ENCODE measurements at regions not wholly inside any gene's neighbourhood (a gene's known extent, or its start where the extent isn't known, plus 50 kb on each side); places are given as distances from the start of the nearest gene placed in this dataset.

GRCh38 chr7:94323844-94324243, 70.9 kb upstream of the COL1A2 start:
- H2BK5ac ChIP-seq (ENCODE audit: low read depth, low read length, poor library complexity): no peak overlapping the region

GRCh38 chr7:94324380-94325121, 70.1 kb upstream of the COL1A2 start:
- H3K27ac ChIP-seq (ENCODE audit: low read depth, low read length): no peak overlapping the region
- no peak overlapping the region for H3K4ac ChIP-seq (ENCODE audit: low read depth, low read length)
- H2BK5ac ChIP-seq (ENCODE audit: low read depth, low read length, poor library complexity): no peak overlapping the region
- H3K18ac ChIP-seq (ENCODE audit: low read length): no peak overlapping the region
- H3K9me3 ChIP-seq (ENCODE audit: insufficient read depth, low read depth, low read length): peaks cover 3% of the 10 kb centered on the region
- no peak for DNase-seq
- H3K4me3 ChIP-seq (ENCODE audit: low read depth, low read length): no peak overlapping the region
- H4K8ac ChIP-seq (ENCODE audit: low read depth, low read length): no peak overlapping the region
- no peaks in the 10 kb centered on the region for H3K79me2 ChIP-seq (ENCODE audit: control insufficient read depth, insufficient read depth, low read length, poor library complexity)
- no peak overlapping the region for H2BK12ac ChIP-seq (ENCODE audit: low read length)
- no peak overlapping the region for H3K14ac ChIP-seq (ENCODE audit: low read length)
- H2AFZ ChIP-seq (ENCODE audit: insufficient read depth, low read length, poor library complexity): no peak overlapping the region
- no peaks in the 10 kb centered on the region for H3K79me1 ChIP-seq (ENCODE audit: low read length)
- H3K23ac ChIP-seq (ENCODE audit: low read length): no peak overlapping the region
- peaks cover 0 to 2% of the 10 kb centered on the region in 2 experiments for H3K36me3 ChIP-seq (ENCODE audit: control insufficient read depth in 1 of 2, insufficient read depth in 2 of 2, low read length in 2 of 2)
- H3K27me3 ChIP-seq (ENCODE audit: insufficient read depth, low read length): no peaks in the 10 kb centered on the region
- H4K12ac ChIP-seq (ENCODE audit: low read depth, low read length): no peak overlapping the region
- no CpG with 5 or more reads among the region's 2 CpGs for WGBS (ENCODE audit: extremely low coverage, insufficient coverage, insufficient read length)
- no peak overlapping the region for H3K9ac ChIP-seq (ENCODE audit: low read length)
- H3K4me2 ChIP-seq (ENCODE audit: low read length): no peak overlapping the region
- no peaks in the 10 kb centered on the region for H3K4me1 ChIP-seq (ENCODE audit: control insufficient read depth in 1 of 2, insufficient read depth in 2 of 2, low read length in 2 of 2)
- no peak overlapping the region for H2AK5ac ChIP-seq (ENCODE audit: low read length)
- no peak overlapping the region for H2BK120ac ChIP-seq (ENCODE audit: insufficient read depth, low read length, poor library complexity)
- H4K91ac ChIP-seq (ENCODE audit: low read depth, low read length): no peak overlapping the region

More at GRCh38 chr7:94323844-94324243, 70.9 kb upstream of the COL1A2 start:
- H2AK5ac ChIP-seq (ENCODE audit: low read length): no peak overlapping the region
- no peak overlapping the region for H4K91ac ChIP-seq (ENCODE audit: low read depth, low read length)
- H3K4ac ChIP-seq (ENCODE audit: low read depth, low read length): no peak overlapping the region
- no peak overlapping the region for H4K8ac ChIP-seq (ENCODE audit: low read depth, low read length)
- no peak overlapping the region for H2BK120ac ChIP-seq (ENCODE audit: insufficient read depth, low read length, poor library complexity)
- H3K23ac ChIP-seq (ENCODE audit: low read length): no peak overlapping the region
- H4K12ac ChIP-seq (ENCODE audit: low read depth, low read length): no peak overlapping the region
- H3K36me3 ChIP-seq (ENCODE audit: control insufficient read depth in 1 of 2, insufficient read depth in 2 of 2, low read length in 2 of 2): peaks cover 0 to 2% of the 10 kb centered on the region in 2 experiments
- no peak overlapping the region for H3K18ac ChIP-seq (ENCODE audit: low read length)
- no peaks in the 10 kb centered on the region for H3K79me1 ChIP-seq (ENCODE audit: low read length)
- H3K9me3 ChIP-seq (ENCODE audit: insufficient read depth, low read depth, low read length): peaks cover 3% of the 10 kb centered on the region
- WGBS (ENCODE audit: extremely low coverage, insufficient coverage, insufficient read length): 100% methylated on average over 1 of the region's 4 CpGs
- no peaks in the 10 kb centered on the region for H3K27me3 ChIP-seq (ENCODE audit: insufficient read depth, low read length)
- H2AFZ ChIP-seq (ENCODE audit: insufficient read depth, low read length, poor library complexity): no peak overlapping the region
- H3K4me1 ChIP-seq (ENCODE audit: control insufficient read depth in 1 of 2, insufficient read depth in 2 of 2, low read length in 2 of 2): no peaks in the 10 kb centered on the region
- no peak overlapping the region for H3K14ac ChIP-seq (ENCODE audit: low read length)
- no peak for DNase-seq
- no peak overlapping the region for H3K27ac ChIP-seq (ENCODE audit: low read depth, low read length)
- no peaks in the 10 kb centered on the region for H3K79me2 ChIP-seq (ENCODE audit: control insufficient read depth, insufficient read depth, low read length, poor library complexity)
- H3K4me3 ChIP-seq (ENCODE audit: low read depth, low read length): no peak overlapping the region
- no peak overlapping the region for H3K4me2 ChIP-seq (ENCODE audit: low read length)
- H3K9ac ChIP-seq (ENCODE audit: low read length): no peak overlapping the region
- no peak overlapping the region for H2BK12ac ChIP-seq (ENCODE audit: low read length)

DNA sequence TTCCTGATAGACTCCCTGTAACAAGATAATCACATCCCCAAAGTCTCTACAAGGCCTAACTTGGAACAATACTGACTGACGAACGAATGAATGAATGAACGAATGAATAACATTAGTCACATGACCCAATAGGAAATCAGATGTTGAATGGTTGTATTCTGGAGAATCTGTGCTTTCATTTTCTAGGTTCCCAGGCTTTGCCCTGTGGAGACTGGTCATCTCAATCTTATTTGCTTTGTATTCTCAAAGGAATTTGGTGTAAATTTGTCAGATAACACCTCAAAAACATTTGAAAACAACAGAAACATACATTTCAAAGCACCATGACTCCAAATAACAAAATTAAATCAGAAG, 69.6 kb upstream of the COL1A2 start:
- Histone ChIP-seq H2AFZ (ENCODE audit: insufficient read depth, low read length, poor library complexity) (no peak overlapping the region), H3K18ac (ENCODE audit: low read length) (no peak overlapping the region), H3K79me1 (ENCODE audit: low read length) (no peaks in the 10 kb centered on the region), H3K27ac (ENCODE audit: low read depth, low read length) (no peak overlapping the region), H3K36me3 (ENCODE audit: control insufficient read depth in 1 of 2, insufficient read depth in 2 of 2, low read length in 2 of 2) (peaks cover 0 to 2% of the 10 kb centered on the region in 2 experiments), H3K4me2 (ENCODE audit: low read length) (no peak overlapping the region), H3K23ac (ENCODE audit: low read length) (no peak overlapping the region), H3K4ac (ENCODE audit: low read depth, low read length) (no peak overlapping the region), H4K8ac (ENCODE audit: low read depth, low read length) (no peak overlapping the region), H3K14ac (ENCODE audit: low read length) (no peak overlapping the region), H3K4me3 (ENCODE audit: low read depth, low read length) (no peak overlapping the region), H2BK120ac (ENCODE audit: insufficient read depth, low read length, poor library complexity) (no peak overlapping the region), H2AK5ac (ENCODE audit: low read length) (no peak overlapping the region), H3K9ac (ENCODE audit: low read length) (no peak overlapping the region), H3K4me1 (ENCODE audit: control insufficient read depth in 1 of 2, insufficient read depth in 2 of 2, low read length in 2 of 2) (no peaks in the 10 kb centered on the region), H3K27me3 (ENCODE audit: insufficient read depth, low read length) (no peaks in the 10 kb centered on the region), H2BK5ac (ENCODE audit: low read depth, low read length, poor library complexity) (no peak overlapping the region), H3K9me3 (ENCODE audit: insufficient read depth, low read depth, low read length) (peaks cover 3% of the 10 kb centered on the region), H4K12ac (ENCODE audit: low read depth, low read length) (no peak overlapping the region), H3K79me2 (ENCODE audit: control insufficient read depth, insufficient read depth, low read length, poor library complexity) (no peaks in the 10 kb centered on the region), H2BK12ac (ENCODE audit: low read length) (no peak overlapping the region), H4K91ac (ENCODE audit: low read depth, low read length) (no peak overlapping the region)
- no peak for DNase-seq
- WGBS (ENCODE audit: extremely low coverage, insufficient coverage, insufficient read length): no CpG with 5 or more reads among the region's 3 CpGs

- no peak overlapping the region for H3K4me2 ChIP-seq (ENCODE audit: low read length)
- no peaks in the 10 kb centered on the region for H3K79me2 ChIP-seq (ENCODE audit: control insufficient read depth, insufficient read depth, low read length, poor library complexity)
- H3K27me3 ChIP-seq (ENCODE audit: insufficient read depth, low read length): no peaks in the 10 kb centered on the region
- no peak overlapping the region for H4K8ac ChIP-seq (ENCODE audit: low read depth, low read length)
- H3K23ac ChIP-seq (ENCODE audit: low read length): no peak overlapping the region
- no peak overlapping the region for H4K91ac ChIP-seq (ENCODE audit: low read depth, low read length)
- no peak overlapping the region for H2BK5ac ChIP-seq (ENCODE audit: low read depth, low read length, poor library complexity)
- no peaks in the 10 kb centered on the region for H3K36me3 ChIP-seq (ENCODE audit: control insufficient read depth in 1 of 2, insufficient read depth in 2 of 2, low read length in 2 of 2)
- no peak overlapping the region for H2BK12ac ChIP-seq (ENCODE audit: low read length)
- H3K4ac ChIP-seq (ENCODE audit: low read depth, low read length): no peak overlapping the region
- peaks cover 0 to 8% of the 10 kb centered on the region in 2 experiments for H3K4me1 ChIP-seq (ENCODE audit: control insufficient read depth in 1 of 2, insufficient read depth in 2 of 2, low read length in 2 of 2)
- no peak for DNase-seq
- no peak overlapping the region for H2AFZ ChIP-seq (ENCODE audit: insufficient read depth, low read length, poor library complexity)
- no peak overlapping the region for H3K27ac ChIP-seq (ENCODE audit: low read depth, low read length)
- no peaks in the 10 kb centered on the region for H3K9me3 ChIP-seq (ENCODE audit: insufficient read depth, low read depth, low read length)
- H3K14ac ChIP-seq (ENCODE audit: low read length): no peak overlapping the region
- H3K18ac ChIP-seq (ENCODE audit: low read length): no peak overlapping the region
- no CpG with 5 or more reads among the region's 7 CpGs for WGBS (ENCODE audit: extremely low coverage, insufficient coverage, insufficient read length)
- no peaks in the 10 kb centered on the region for H3K79me1 ChIP-seq (ENCODE audit: low read length)
- H3K4me3 ChIP-seq (ENCODE audit: low read depth, low read length): no peak overlapping the region
- no peak overlapping the region for H2AK5ac ChIP-seq (ENCODE audit: low read length)
- no peak overlapping the region for H4K12ac ChIP-seq (ENCODE audit: low read depth, low read length)
- H2BK120ac ChIP-seq (ENCODE audit: insufficient read depth, low read length, poor library complexity): no peak overlapping the region
- H3K9ac ChIP-seq (ENCODE audit: low read length): no peak overlapping the region
Observed at GRCh38 chr7:94330269-94331020, 64.2 kb upstream of the COL1A2 start.
